ENCODE measurements at regions not wholly inside any gene's neighbourhood (a gene's known extent, or its start where the extent isn't known, plus 50 kb on each side); places are given as distances from the start of the nearest gene placed in this dataset.

- TF ChIP-seq POLR2A (IDR thresholded peaks at IDR 0.05) = no peak
- TF ChIP-seq, protein P1, sequence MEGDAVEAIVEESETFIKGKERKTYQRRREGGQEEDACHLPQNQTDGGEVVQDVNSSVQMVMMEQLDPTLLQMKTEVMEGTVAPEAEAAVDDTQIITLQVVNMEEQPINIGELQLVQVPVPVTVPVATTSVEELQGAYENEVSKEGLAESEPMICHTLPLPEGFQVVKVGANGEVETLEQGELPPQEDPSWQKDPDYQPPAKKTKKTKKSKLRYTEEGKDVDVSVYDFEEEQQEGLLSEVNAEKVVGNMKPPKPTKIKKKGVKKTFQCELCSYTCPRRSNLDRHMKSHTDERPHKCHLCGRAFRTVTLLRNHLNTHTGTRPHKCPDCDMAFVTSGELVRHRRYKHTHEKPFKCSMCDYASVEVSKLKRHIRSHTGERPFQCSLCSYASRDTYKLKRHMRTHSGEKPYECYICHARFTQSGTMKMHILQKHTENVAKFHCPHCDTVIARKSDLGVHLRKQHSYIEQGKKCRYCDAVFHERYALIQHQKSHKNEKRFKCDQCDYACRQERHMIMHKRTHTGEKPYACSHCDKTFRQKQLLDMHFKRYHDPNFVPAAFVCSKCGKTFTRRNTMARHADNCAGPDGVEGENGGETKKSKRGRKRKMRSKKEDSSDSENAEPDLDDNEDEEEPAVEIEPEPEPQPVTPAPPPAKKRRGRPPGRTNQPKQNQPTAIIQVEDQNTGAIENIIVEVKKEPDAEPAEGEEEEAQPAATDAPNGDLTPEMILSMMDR (IDR thresholded peaks at IDR 0.05) = no peak
Measured at GRCh38 chr2:125839945-125840344, 816.0 kb upstream of the GYPC start.
